OCI-LY3 (cell line): ENCODE measurements at regions not wholly inside any gene's neighbourhood (a gene's known extent, or its start where the extent isn't known, plus 50 kb on each side); places are given as distances from the start of the nearest gene placed in this dataset.

Source experiments
- H2AFZ ChIP-seq: fragments of 200-600, 300-600 bp; shearing (Covaris generic); 2 replicates; pipeline ENCODE4 v1.6.0; 2014; ENCODE audit warnings: antibody characterized with exemption, low read depth, low read length
- H3K27ac ChIP-seq: fragments of 200-600, 300-600 bp; sonication (generic); 2 replicates; pipeline ENCODE4 v1.5.1; 2014; ENCODE audit warnings: mild to moderate bottlenecking, low read length, moderate library complexity, mixed read lengths
- H3K27me3 ChIP-seq: fragments of 200-600, 300-600 bp; sonication (generic); 2 replicates; pipeline ENCODE4 v1.6.1; 2014; ENCODE audit warnings: low read depth, low read length, mixed read lengths
- H3K36me3 ChIP-seq: fragments of 200-600, 300-600 bp; sonication (generic); replicated peaks from 2 replicates; pipeline ENCODE3; 2014; ENCODE audit warnings: low read depth, low read length, mixed read lengths
- H3K4me1 ChIP-seq: fragments of 300-600, 200-600 bp; sonication (generic); 2 replicates; pipeline ENCODE4 v1.6.1; 2014; ENCODE audit warnings: low read length, mixed read lengths
- H3K4me2 ChIP-seq: fragments of 200-600, 300-600 bp; sonication (generic); 2 replicates; pipeline ENCODE4 v1.6.1; 2014; ENCODE audit warnings: low read length, mixed read lengths
- H3K4me3 ChIP-seq: fragments of 300-600, 200-600 bp; sonication (generic); 2 replicates; pipeline ENCODE4 v1.5.1; 2014; ENCODE audit warnings: antibody characterized with exemption, mild to moderate bottlenecking, low read length, moderate library complexity
- H3K79me2 ChIP-seq: fragments of 300-600, 200-600 bp; shearing (Covaris generic); 2 replicates; pipeline ENCODE4 v1.6.1; 2014; ENCODE audit warnings: mild to moderate bottlenecking, low read length, mixed read lengths
- H3K9ac ChIP-seq: fragments of 300-600, 200-600 bp; shearing (Covaris generic); 2 replicates; pipeline ENCODE4 v1.6.0; 2014; ENCODE audit warnings: mild to moderate bottlenecking, low read length, moderate library complexity
- H3K9me3 ChIP-seq: fragments of 200-600, 300-600 bp; shearing (Covaris generic); 2 replicates; pipeline ENCODE4 v1.6.1; 2014; ENCODE audit warnings: low read length, mixed read lengths; ENCODE audit not compliant: insufficient read depth
- H4K20me1 ChIP-seq: fragments of 200-600, 300-600 bp; sonication (generic); 2 replicates; pipeline ENCODE4 v1.6.1; 2016; ENCODE audit warnings: low read length, mixed read lengths; ENCODE audit not compliant: insufficient read depth
- CTCF ChIP-seq: fragments of 200-600, 300-600 bp; sonication (generic); IDR thresholded peaks from 2 replicates; pipeline ENCODE4 v1.5.1; 2014; ENCODE audit warnings: antibody characterized with exemption, low read length, low read depth
- EZH2phosphoT487 ChIP-seq: fragments of 200-600 bp; shearing (Covaris generic); IDR thresholded peaks from 2 replicates; pipeline ENCODE4 v1.6.1; 2018; ENCODE audit warnings: antibody characterized with exemption, mixed run types, low read depth

GRCh38 chr9:17083258-17083657, 51.6 kb upstream of the CNTLN start:
- H3K9me3 ChIP-seq = no peaks in the 10 kb centered on the region

GRCh38 chr9:17082343-17083064, 52.3 kb upstream of the CNTLN start:
- TF ChIP-seq EZH2phosphoT487 = no peak
- TF ChIP-seq CTCF = no peak
- no peak overlapping the region for H2AFZ ChIP-seq
- H3K4me3 ChIP-seq = no peak overlapping the region
- no peaks in the 10 kb centered on the region for H3K9me3 ChIP-seq
- no peaks in the 10 kb centered on the region for H4K20me1 ChIP-seq
- H3K36me3 ChIP-seq = no peaks in the 10 kb centered on the region
- no peaks in the 10 kb centered on the region for H3K4me1 ChIP-seq
- no peak overlapping the region for H3K27ac ChIP-seq
- H3K27me3 ChIP-seq = no peaks in the 10 kb centered on the region
- H3K79me2 ChIP-seq = no peaks in the 10 kb centered on the region
- no peak overlapping the region for H3K4me2 ChIP-seq
- H3K9ac ChIP-seq = no peak overlapping the region

More at GRCh38 chr9:17083258-17083657, 51.6 kb upstream of the CNTLN start:
- no peak for TF ChIP-seq CTCF
- no peak for TF ChIP-seq EZH2phosphoT487
- Histone ChIP-seq H3K4me2 (no peak overlapping the region), H2AFZ (no peak overlapping the region), H4K20me1 (no peaks in the 10 kb centered on the region), H3K4me1 (no peaks in the 10 kb centered on the region), H3K27me3 (no peaks in the 10 kb centered on the region), H3K27ac (no peak overlapping the region), H3K36me3 (no peaks in the 10 kb centered on the region), H3K79me2 (no peaks in the 10 kb centered on the region), H3K9ac (no peak overlapping the region), H3K4me3 (no peak overlapping the region)

GRCh38 chr9:17081814-17082213, 53.0 kb upstream of the CNTLN start:
- H3K4me3 ChIP-seq = no peak overlapping the region
- H2AFZ ChIP-seq = no peak overlapping the region
- no peak overlapping the region for H3K27ac ChIP-seq

GRCh38 chr9:17081351-17081750, 53.5 kb upstream of the CNTLN start:
- Histone ChIP-seq H3K4me1 (no peaks in the 10 kb centered on the region), H3K4me2 (no peak overlapping the region), H3K79me2 (no peaks in the 10 kb centered on the region), H3K4me3 (no peak overlapping the region), H4K20me1 (no peaks in the 10 kb centered on the region), H3K27me3 (no peaks in the 10 kb centered on the region), H3K27ac (no peak overlapping the region), H3K36me3 (no peaks in the 10 kb centered on the region), H3K9me3 (no peaks in the 10 kb centered on the region), H2AFZ (no peak overlapping the region), H3K9ac (no peak overlapping the region)
- TF ChIP-seq CTCF = no peak
- TF ChIP-seq EZH2phosphoT487 = no peak

More at GRCh38 chr9:17081814-17082213, 53.0 kb upstream of the CNTLN start:
- Histone ChIP-seq H3K4me2 (no peak overlapping the region), H3K4me1 (no peaks in the 10 kb centered on the region), H3K36me3 (no peaks in the 10 kb centered on the region), H3K79me2 (no peaks in the 10 kb centered on the region), H3K9ac (no peak overlapping the region), H3K27me3 (no peaks in the 10 kb centered on the region), H4K20me1 (no peaks in the 10 kb centered on the region), H3K9me3 (no peaks in the 10 kb centered on the region)
- TF ChIP-seq EZH2phosphoT487 (no peak), CTCF (no peak)
